Astrocyte of the spinal cord (primary cell): ENCODE measurements at regions not wholly inside any gene's neighbourhood (a gene's known extent, or its start where the extent isn't known, plus 50 kb on each side); places are given as distances from the start of the nearest gene placed in this dataset.

Source experiments
- DNase-seq: peaks from one replicate; pipeline ENCODE4 v3.0.0; 2011; ENCODE audit warnings: low read depth, low spot score
- H3K4me3 ChIP-seq: 2 replicates; pipeline ENCODE4 v1.5.1; 2011; ENCODE audit warnings: low read depth, mild to moderate bottlenecking, low read length, moderate library complexity
- in situ Hi-C: cut with HindIII; loops from 2 replicates; pipeline ENCODE4 v1.10.0; 2017; ENCODE audit warnings: low sequenced_read_pairs
- TF ChIP-seq, protein P1 (sequence below): IDR thresholded peaks from 2 replicates; pipeline ENCODE4 v1.5.1; 2012; ENCODE audit warnings: low read depth, mild to moderate bottlenecking, low read length, inconsistent platforms

DNA sequence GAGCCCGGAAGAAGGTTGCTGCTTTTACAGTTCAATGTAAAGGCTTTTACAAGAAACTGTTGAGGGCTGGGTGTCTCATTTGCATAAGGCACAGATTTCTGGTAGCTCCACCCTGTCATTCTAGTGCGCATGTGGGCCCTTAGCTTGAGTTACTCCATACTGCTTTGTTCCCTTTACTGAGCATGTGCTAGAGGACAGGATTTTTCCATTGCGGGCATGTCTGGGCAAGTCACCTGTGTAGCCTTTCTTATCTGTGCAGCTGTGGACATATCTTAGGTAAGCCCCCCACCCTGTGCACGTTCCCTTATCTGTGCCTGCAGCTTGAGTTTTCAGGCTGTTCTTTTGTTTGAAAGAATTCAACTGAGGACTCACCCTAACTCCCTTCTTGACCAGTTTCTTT, 56.2 kb upstream of the ARHGAP5 start:
- TF ChIP-seq, protein P1, sequence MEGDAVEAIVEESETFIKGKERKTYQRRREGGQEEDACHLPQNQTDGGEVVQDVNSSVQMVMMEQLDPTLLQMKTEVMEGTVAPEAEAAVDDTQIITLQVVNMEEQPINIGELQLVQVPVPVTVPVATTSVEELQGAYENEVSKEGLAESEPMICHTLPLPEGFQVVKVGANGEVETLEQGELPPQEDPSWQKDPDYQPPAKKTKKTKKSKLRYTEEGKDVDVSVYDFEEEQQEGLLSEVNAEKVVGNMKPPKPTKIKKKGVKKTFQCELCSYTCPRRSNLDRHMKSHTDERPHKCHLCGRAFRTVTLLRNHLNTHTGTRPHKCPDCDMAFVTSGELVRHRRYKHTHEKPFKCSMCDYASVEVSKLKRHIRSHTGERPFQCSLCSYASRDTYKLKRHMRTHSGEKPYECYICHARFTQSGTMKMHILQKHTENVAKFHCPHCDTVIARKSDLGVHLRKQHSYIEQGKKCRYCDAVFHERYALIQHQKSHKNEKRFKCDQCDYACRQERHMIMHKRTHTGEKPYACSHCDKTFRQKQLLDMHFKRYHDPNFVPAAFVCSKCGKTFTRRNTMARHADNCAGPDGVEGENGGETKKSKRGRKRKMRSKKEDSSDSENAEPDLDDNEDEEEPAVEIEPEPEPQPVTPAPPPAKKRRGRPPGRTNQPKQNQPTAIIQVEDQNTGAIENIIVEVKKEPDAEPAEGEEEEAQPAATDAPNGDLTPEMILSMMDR = no peak
- no peak for DNase-seq
- in situ Hi-C loops = no loop called here
- no peak overlapping the region for H3K4me3 ChIP-seq

GRCh38 chr14:32021341-32021740, 55.8 kb upstream of the ARHGAP5 start:
- in situ Hi-C loops = no loop called here
- H3K4me3 ChIP-seq = no peak overlapping the region
- no peak for DNase-seq
- TF ChIP-seq, protein P1 = no peak

DNA sequence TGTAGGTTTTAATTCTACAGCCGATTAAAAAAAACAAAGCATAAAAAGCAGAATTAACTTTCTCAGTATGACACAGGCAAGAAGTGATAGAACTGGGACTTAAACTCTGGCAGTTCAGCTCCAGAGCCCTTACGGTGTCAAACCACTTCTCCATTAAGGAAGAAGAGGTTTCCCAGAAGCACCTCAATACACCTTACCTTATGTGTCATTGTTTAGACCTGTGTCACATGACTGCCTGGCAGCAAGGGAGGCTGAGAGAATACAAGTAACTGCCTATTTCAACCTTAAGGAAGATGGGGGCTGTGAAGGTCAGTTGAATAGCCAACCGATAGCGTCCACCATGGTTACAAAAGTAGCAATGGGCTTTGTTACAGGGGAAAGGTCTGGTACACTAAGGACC, 54.6 kb upstream of the ARHGAP5 start:
- TF ChIP-seq, protein P1 = no peak
- no peak overlapping the region for H3K4me3 ChIP-seq
- in situ Hi-C loops = no loop called here
- no peak for DNase-seq

DNA sequence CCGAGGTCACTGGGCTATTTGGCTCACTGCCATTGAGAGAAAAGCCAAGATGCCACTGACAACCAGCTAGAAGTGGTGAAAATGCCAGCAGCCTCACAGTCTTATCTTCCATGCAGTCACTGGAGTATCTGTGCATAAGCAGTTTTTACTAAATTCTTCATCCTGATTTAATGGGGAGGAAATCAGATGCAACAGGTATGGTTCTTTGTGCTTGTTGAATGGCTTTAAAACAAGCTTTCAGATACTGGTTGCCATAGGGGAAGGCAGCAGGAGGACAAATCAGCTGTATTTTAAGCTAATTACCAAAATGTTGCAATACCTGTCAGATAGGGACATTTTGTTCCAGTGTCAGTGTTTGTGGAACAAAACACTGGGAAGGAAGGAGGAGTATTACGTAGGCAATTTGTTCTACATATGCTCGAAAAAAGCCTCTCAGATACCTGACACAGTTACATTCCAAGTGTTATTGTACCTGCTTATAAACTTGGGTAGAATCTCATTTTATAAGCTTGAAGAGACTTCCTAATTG, 54.1 kb upstream of the ARHGAP5 start:
- TF ChIP-seq, protein P1 = no peak
- no peak for DNase-seq
- no peak overlapping the region for H3K4me3 ChIP-seq
- in situ Hi-C loops = no loop called here

DNA sequence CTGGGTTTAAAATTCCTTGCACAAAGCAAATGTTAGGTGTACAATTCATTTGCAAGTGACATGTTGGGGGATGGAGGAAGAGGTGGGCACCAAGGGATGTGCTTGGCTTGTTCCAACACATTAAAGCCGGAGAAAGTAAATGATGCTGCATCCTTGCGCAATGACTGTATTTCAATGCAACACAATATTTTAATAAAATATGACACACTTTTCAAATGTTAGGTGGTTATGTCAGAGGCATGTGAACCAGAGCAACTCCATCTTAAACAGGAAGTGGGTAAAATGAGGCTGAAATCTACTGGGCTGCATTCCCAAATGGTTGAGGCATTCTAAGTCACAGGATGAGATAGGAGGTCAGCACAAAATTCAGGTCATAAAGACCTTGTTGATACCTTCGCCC, 53.6 kb upstream of the ARHGAP5 start:
- H3K4me3 ChIP-seq = no peak overlapping the region
- DNase-seq = no peak
- in situ Hi-C loops = no loop called here
- TF ChIP-seq, protein P1 = no peak

DNA sequence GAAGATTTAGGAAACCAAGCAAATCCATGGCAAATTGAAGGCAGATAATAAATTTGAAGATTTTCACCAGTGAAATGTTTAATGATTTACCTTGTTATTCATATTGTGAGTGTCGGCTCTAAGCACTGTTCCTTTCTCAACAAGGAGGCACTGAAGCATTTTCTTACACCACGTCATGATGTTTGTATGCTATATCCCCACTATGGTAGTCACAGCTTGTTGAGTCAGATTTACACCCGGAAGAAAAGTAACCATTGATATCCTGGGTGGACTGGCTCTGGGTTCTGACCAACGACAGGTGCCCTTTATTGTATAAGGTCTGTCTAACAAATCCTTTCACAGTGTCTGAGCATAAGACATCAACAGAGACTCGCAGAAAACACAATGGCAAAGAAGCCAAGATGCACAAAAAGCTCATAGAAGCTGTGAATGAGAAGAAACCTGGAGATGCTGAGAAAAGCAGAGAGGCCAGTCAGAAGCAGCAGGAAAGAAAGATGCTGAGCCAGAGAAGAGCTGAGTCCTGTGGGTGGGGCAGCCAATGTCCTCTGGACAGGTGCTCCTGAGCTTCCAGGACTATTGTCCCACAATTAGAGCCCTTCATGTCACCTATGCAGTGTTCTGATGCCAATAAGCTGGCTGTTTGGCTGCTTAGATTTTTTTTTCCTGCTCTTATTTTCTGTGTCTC, 49.7 kb upstream of the ARHGAP5 start:
- TF ChIP-seq, protein P1 = no peak
- peak; percentile 17 for DNase-seq
- no peak overlapping the region for H3K4me3 ChIP-seq
- in situ Hi-C loops = no loop called here
